A549 (cell line): ENCODE measurements at regions not wholly inside any gene's neighbourhood (a gene's known extent, or its start where the extent isn't known, plus 50 kb on each side); places are given as distances from the start of the nearest gene placed in this dataset.

ENCODE experiments used
- CBX8 ChIP-seq: fragments of 200-600 bp; sonication (generic); IDR thresholded peaks from 2 replicates; pipeline ENCODE4 v1.6.1; 2016
- CEBPB ChIP-seq, 2 experiments: fragments of >200 bp in 1 of 2; sonication (Bioruptor Twin) in 1 of 2; formaldehyde crosslinking in 1 of 2; IDR thresholded peaks; 2 replicates each; pipeline ENCODE4 v1.6.1; 2012 to 2016
- EP300 ChIP-seq, 2 experiments: fragments of >200 bp; sonication (Bioruptor Twin); formaldehyde crosslinking; IDR thresholded peaks; 2 replicates in 1 of 2; 3 replicates in 1 of 2; pipeline ENCODE4 v1.6.1; 2016 to 2017
- HDAC2 ChIP-seq: fragments of 200-600 bp; sonication (generic); IDR thresholded peaks from 2 replicates; pipeline ENCODE4 v1.6.1; 2016
- JUN ChIP-seq, 2 experiments: fragments of >200 bp; sonication (Bioruptor Twin); formaldehyde crosslinking; IDR thresholded peaks; 2 replicates in 1 of 2; 3 replicates in 1 of 2; pipeline ENCODE4 v1.6.1; 2016 to 2017
- KDM1A ChIP-seq: fragments of 200-600 bp; sonication (generic); IDR thresholded peaks from 2 replicates; pipeline ENCODE4 v1.6.1; 2016; ENCODE audit warnings: low read depth, mild to moderate bottlenecking
- KDM5A ChIP-seq: fragments of 200-600 bp; sonication (generic); IDR thresholded peaks from 2 replicates; pipeline ENCODE4 v1.6.1; 2016; ENCODE audit warnings: antibody characterized with exemption, mild to moderate bottlenecking
- MAZ ChIP-seq: fragments of 150-350 bp; IDR thresholded peaks from 2 replicates; pipeline ENCODE4 v1.6.1; 2014; ENCODE audit warnings: antibody characterized with exemption, low read depth, low read length, borderline replicate concordance
- RAD21 ChIP-seq, 2 experiments: fragments of >200 bp in 1 of 2; sonication (Bioruptor Twin) in 1 of 2; formaldehyde crosslinking in 1 of 2; IDR thresholded peaks in 1 of 2; conservative IDR thresholded peaks in 1 of 2; 2 replicates in 1 of 2; 3 replicates in 1 of 2; pipeline ENCODE4 v1.6.1; 2012 to 2018; ENCODE audit warnings: inconsistent platforms in 1 of 2
- RFX5 ChIP-seq: fragments of 450-650 bp; IDR thresholded peaks from 2 replicates; pipeline ENCODE4 v1.7.1; 2014; ENCODE audit warnings: antibody characterized with exemption, mild to moderate bottlenecking, moderate library complexity
- TF ChIP-seq, protein P1 (sequence below): fragments of >200 bp; sonication (Bioruptor Twin); formaldehyde crosslinking; IDR thresholded peaks from 3 replicates; pipeline ENCODE4 v1.5.1; 2016
- TF ChIP-seq, protein P2 (sequence below): fragments of 150-350 bp; IDR thresholded peaks from 2 replicates; pipeline ENCODE4 v1.6.1; 2014; ENCODE audit warnings: low read depth, mild to moderate bottlenecking, low read length
- TF ChIP-seq, protein P3 (sequence below): IDR thresholded peaks from 2 replicates; pipeline ENCODE4 v1.6.1; 2012

DNA sequence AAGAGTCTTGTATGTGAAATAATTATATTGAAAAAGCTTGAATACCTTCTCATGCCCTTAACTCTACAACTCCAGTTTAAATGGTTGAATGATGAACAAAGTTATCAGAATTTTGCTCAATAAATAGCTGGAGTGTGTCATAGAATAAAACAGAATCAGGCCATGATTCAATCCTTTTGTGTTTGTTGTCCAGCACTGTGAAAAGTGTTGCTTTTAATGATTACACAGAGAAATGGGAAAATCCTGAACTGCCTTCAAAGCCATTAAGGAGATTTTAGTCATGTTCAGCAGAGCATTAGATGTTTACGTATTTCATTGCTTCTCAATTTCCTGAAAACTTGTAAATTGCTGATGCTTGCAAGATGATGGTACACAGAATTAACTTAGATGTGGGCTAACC, 262.9 kb upstream of the BTBD3 start:
- TF ChIP-seq, protein P1, sequence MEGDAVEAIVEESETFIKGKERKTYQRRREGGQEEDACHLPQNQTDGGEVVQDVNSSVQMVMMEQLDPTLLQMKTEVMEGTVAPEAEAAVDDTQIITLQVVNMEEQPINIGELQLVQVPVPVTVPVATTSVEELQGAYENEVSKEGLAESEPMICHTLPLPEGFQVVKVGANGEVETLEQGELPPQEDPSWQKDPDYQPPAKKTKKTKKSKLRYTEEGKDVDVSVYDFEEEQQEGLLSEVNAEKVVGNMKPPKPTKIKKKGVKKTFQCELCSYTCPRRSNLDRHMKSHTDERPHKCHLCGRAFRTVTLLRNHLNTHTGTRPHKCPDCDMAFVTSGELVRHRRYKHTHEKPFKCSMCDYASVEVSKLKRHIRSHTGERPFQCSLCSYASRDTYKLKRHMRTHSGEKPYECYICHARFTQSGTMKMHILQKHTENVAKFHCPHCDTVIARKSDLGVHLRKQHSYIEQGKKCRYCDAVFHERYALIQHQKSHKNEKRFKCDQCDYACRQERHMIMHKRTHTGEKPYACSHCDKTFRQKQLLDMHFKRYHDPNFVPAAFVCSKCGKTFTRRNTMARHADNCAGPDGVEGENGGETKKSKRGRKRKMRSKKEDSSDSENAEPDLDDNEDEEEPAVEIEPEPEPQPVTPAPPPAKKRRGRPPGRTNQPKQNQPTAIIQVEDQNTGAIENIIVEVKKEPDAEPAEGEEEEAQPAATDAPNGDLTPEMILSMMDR = no peak
- no peak for TF ChIP-seq RFX5
- TF ChIP-seq HDAC2 = no peak
- TF ChIP-seq KDM1A = no peak
- no peak for TF ChIP-seq CEBPB (IDR thresholded peaks at IDR 0.05)
- TF ChIP-seq, protein P2, sequence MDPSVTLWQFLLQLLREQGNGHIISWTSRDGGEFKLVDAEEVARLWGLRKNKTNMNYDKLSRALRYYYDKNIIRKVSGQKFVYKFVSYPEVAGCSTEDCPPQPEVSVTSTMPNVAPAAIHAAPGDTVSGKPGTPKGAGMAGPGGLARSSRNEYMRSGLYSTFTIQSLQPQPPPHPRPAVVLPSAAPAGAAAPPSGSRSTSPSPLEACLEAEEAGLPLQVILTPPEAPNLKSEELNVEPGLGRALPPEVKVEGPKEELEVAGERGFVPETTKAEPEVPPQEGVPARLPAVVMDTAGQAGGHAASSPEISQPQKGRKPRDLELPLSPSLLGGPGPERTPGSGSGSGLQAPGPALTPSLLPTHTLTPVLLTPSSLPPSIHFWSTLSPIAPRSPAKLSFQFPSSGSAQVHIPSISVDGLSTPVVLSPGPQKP = no peak
- no peak for TF ChIP-seq RAD21 (conservative IDR thresholded peaks at IDR 0.05 in 1 of 2, IDR thresholded peaks at IDR 0.05 in 1 of 2)
- TF ChIP-seq JUN (IDR thresholded peaks at IDR 0.05) = no peak
- TF ChIP-seq, protein P3, sequence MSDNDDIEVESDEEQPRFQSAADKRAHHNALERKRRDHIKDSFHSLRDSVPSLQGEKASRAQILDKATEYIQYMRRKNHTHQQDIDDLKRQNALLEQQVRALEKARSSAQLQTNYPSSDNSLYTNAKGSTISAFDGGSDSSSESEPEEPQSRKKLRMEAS = no peak
- no peak for TF ChIP-seq KDM5A
- no peak for TF ChIP-seq CBX8
- TF ChIP-seq EP300 (IDR thresholded peaks at IDR 0.05) = no peak
- TF ChIP-seq MAZ = no peak
